ENCODE measurements at regions not wholly inside any gene's neighbourhood (a gene's known extent, or its start where the extent isn't known, plus 50 kb on each side); places are given as distances from the start of the nearest gene placed in this dataset.
A peak's percentile ranks its signal among the peaks of the same experiment; 100 is the strongest.

- TF ChIP-seq CTCF (IDR thresholded peaks at IDR 0.05): no peak; the same call in 1 of the 2 replicates
These were observed 482.2 kb downstream of the KDM5D start for GRCh38 chrY:19262310-19262709.

- no peak for TF ChIP-seq CTCF (IDR thresholded peaks at IDR 0.05)
These were observed 458.9 kb upstream of the HSFY2 start for GRCh38 chrY:19232276-19232994.

- peak; percentile 14; the same call in 1 of the 2 replicates for TF ChIP-seq CTCF (IDR thresholded peaks at IDR 0.05)
These were observed 447.2 kb upstream of the HSFY2 start for GRCh38 chrY:19220784-19221183.

- TF ChIP-seq CTCF (IDR thresholded peaks at IDR 0.05): no peak
These were observed 435.4 kb upstream of the HSFY2 start for GRCh38 chrY:19208915-19209314.

GRCh38 chrY:19207048-19207447 lies 433.5 kb upstream of the HSFY2 start:
- TF ChIP-seq CTCF (IDR thresholded peaks at IDR 0.05): no peak

GRCh38 chrY:19180824-19181223 lies 407.3 kb upstream of the HSFY2 start:
- no peak for TF ChIP-seq CTCF (IDR thresholded peaks at IDR 0.05)

GRCh38 chrY:19168202-19168565 lies 394.6 kb upstream of the HSFY2 start:
- no peak for TF ChIP-seq CTCF (IDR thresholded peaks at IDR 0.05)
